ENCODE measurements at regions not wholly inside any gene's neighbourhood (a gene's known extent, or its start where the extent isn't known, plus 50 kb on each side); places are given as distances from the start of the nearest gene placed in this dataset.

DNA sequence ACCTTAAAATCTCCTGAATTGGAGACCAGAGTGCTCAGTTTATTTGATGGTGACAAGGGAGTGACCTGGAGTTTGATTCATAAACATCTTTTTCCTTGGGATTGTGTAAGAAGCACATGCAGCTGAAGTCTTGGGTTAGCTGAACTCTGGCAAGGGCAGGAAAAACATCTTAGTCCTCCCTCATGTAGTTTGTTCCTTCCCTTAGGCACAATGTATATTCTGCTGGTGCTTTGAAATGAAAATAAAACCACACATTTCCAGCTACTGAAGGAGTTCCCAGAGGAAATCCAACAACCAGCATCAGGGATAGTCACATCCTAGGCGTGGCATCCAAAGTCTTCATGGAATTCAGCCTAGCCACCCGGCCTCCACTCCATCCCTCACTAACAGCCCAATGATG is 95.2 kb upstream of the PAPPA start:
- DNase-seq (ENCODE audit: low read depth) = peak; percentile 60
- no peak for TF ChIP-seq CTCF (conservative IDR thresholded peaks at IDR 0.05; ENCODE audit: low read depth, low read length)
- no peak overlapping the region for H3K4me3 ChIP-seq (ENCODE audit: low read depth, low read length)

DNA sequence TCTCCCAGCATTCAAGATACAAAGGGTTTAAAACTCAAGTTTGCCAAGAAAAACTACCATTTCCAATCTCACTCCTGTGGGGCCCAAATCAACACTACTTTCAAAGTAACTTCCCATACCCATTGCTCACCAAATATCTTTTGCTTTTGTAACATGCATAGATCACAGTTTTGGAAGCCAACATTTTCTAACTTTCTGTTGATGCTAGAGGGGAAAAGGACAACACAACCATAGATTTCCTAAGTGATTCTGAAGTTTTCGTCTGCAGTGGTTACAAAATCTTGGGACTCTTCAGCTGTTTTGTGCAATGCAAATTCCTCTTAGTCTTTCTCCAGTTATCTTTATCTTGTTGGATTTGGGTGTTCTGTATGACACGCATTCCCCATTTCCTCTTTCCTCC is 94.1 kb upstream of the PAPPA start:
- peak; percentile 64 for DNase-seq (ENCODE audit: low read depth)
- no peak overlapping the region for H3K4me3 ChIP-seq (ENCODE audit: low read depth, low read length)
- TF ChIP-seq CTCF (conservative IDR thresholded peaks at IDR 0.05; ENCODE audit: low read depth, low read length) = no peak

- H3K4me3 ChIP-seq (ENCODE audit: low read depth, low read length) = no peak overlapping the region
- TF ChIP-seq CTCF (conservative IDR thresholded peaks at IDR 0.05; ENCODE audit: low read depth, low read length) = no peak
- DNase-seq (ENCODE audit: low read depth) = no peak
Measured at GRCh38 chr9:116060631-116061030, 93.0 kb upstream of the PAPPA start.

GRCh38 chr9:116061546-116062205 is 91.9 kb upstream of the PAPPA start:
- no peak overlapping the region for H3K4me3 ChIP-seq (ENCODE audit: low read depth, low read length)
- peak; percentile 53 for DNase-seq (ENCODE audit: low read depth)
- TF ChIP-seq CTCF (conservative IDR thresholded peaks at IDR 0.05; ENCODE audit: low read depth, low read length) = no peak

DNA sequence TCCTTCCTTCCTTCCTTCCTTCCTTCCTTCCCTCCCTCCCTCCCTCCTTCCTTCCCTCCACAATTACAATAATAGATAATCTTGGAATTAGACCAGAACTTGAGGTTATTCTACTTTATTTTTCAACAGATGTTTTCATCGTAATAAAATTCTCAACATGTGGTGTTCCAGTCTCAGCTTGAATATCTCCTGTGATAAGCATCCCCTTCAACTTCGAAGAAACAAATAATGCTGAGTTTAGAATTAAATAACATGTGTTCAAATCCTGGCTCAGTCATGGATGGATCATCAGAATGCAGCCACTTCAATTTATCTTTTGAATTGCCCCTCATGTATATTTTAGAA is 91.4 kb upstream of the PAPPA start:
- TF ChIP-seq CTCF (conservative IDR thresholded peaks at IDR 0.05; ENCODE audit: low read depth, low read length) = no peak
- peak; percentile 18 for DNase-seq (ENCODE audit: low read depth)
- H3K4me3 ChIP-seq (ENCODE audit: low read depth, low read length) = no peak overlapping the region

DNA sequence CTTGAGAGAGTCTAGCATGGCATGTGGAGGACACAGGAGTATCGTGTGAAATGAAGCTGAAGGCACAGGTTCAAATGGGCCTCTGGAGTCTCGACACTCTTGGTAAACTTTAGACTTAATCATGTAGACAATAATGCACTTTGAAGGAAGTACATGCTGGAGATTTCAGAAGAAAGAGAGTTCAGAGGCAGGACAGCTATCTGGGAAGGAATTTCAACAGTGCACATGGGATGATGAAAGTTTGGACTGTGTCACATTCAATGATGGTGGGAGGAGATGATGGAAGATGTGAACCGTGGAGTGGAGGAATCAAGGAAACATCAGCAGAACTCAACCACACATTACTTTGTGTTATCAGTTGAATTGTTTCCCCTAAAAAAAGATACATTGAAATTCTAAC is 88.6 kb upstream of the PAPPA start:
- DNase-seq (ENCODE audit: low read depth) = no peak
- H3K4me3 ChIP-seq (ENCODE audit: low read depth, low read length) = no peak overlapping the region
- TF ChIP-seq CTCF (conservative IDR thresholded peaks at IDR 0.05; ENCODE audit: low read depth, low read length) = no peak

DNA sequence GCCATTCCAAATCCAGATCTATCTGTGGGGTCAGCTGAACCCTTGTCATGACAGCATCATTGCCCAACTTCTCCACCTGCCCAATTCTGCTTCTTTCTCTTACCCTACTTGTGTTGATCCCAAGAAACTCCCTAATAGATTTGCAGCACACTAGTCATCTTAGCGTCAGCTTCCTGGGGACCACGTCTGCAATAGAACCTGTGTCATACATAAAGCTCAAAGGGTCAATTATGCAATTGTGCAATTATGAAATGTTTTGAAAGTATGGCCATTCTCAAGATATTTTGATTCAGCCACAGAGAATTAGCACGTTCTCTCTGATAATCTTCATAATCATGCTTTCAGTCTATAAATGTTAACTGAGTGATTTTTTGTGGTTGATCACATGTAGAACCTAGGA is 87.4 kb upstream of the PAPPA start:
- TF ChIP-seq CTCF (conservative IDR thresholded peaks at IDR 0.05; ENCODE audit: low read depth, low read length) = no peak
- DNase-seq (ENCODE audit: low read depth) = peak; percentile 33
- H3K4me3 ChIP-seq (ENCODE audit: low read depth, low read length) = no peak overlapping the region

Measured in choroid plexus epithelial cell (primary cell).